Mammary epithelial cell (primary cell): ENCODE measurements at regions not wholly inside any gene's neighbourhood (a gene's known extent, or its start where the extent isn't known, plus 50 kb on each side); places are given as distances from the start of the nearest gene placed in this dataset.
"Not testable (repeated sequence)": the region's sequence is repeated elsewhere in the genome, so short reads cannot be mapped to it uniquely, and the experiment has no call there.

Experiments
- CTCF ChIP-seq, 2 donors: IDR thresholded peaks in 1 of 2; conservative IDR thresholded peaks in 1 of 2; 2 replicates each; pipeline ENCODE4 v1.5.1; 2011 to 2012; ENCODE audit warnings: inconsistent platforms in 2 of 2, low read length in 2 of 2, mild to moderate bottlenecking in 2 of 2, control low read depth in 1 of 2, low read depth in 1 of 2; ENCODE audit not compliant: insufficient read depth in 1 of 2; ENCODE audit errors: extremely low read depth in 1 of 2
- EZH2 ChIP-seq: IDR thresholded peaks from 2 replicates; pipeline ENCODE4 v1.6.1; 2012; ENCODE audit warnings: low read length, inconsistent platforms, borderline replicate concordance

GRCh38 chr10:30726783-30727414, 97.3 kb upstream of the LYZL2 start:
- peak; percentile 40 to 66 for TF ChIP-seq CTCF (conservative IDR thresholded peaks at IDR 0.05 in 1 of 2, IDR thresholded peaks at IDR 0.05 in 1 of 2; ENCODE audit: extremely low read depth in 1 of 2, insufficient read depth in 1 of 2, low read depth in 1 of 2, low read length in 2 of 2)
- TF ChIP-seq EZH2: not testable (repeated sequence)
